GM12892 (cell line): ENCODE measurements at regions not wholly inside any gene's neighbourhood (a gene's known extent, or its start where the extent isn't known, plus 50 kb on each side); places are given as distances from the start of the nearest gene placed in this dataset.

ENCODE experiments used
- DNase-seq: peaks from one replicate; pipeline ENCODE4 v3.0.0; 2011; ENCODE audit not compliant: insufficient read length
- FAIRE-seq: peaks from 2 replicates; lab custom pipeline; 2011; peaks lifted over from hg19 to GRCh38; lab: Jason Lieb, UNC
- POLR2A ChIP-seq: IDR thresholded peaks from 2 replicates; pipeline ENCODE4 v1.6.1; 2011; ENCODE audit warnings: low read depth, low read length, control low read depth
- POLR2AphosphoS5 ChIP-seq: IDR thresholded peaks from 2 replicates; pipeline ENCODE4 v1.6.1; 2011; ENCODE audit warnings: low read depth, low read length, control low read depth
- TAF1 ChIP-seq: IDR thresholded peaks from 2 replicates; pipeline ENCODE4 v1.6.1; 2011; ENCODE audit warnings: low read depth, mild to moderate bottlenecking, control low read depth, low read length, borderline replicate concordance

DNA sequence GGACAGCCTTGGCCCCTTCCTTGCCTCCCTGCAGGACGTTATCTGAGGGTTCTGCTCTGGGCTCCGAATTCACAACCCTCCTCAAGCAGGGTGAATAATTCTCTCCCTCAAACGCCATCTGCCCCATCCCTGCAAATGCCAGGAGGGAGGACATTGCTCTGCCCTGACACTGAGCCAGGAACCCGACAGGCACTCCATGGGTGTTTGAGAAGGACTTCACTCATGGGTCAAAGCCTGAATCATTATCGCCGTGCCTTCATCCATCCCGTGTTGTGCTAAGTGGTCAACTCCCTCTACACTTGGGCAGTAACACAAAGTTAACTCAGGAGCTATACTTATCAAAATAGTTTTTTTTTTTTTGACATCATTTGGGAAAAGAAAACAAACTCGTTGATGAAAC is 261.8 kb upstream of the IGF1R start:
- DNase-seq = no peak
- TF ChIP-seq POLR2AphosphoS5 (no peak), TAF1 (no peak), POLR2A (no peak)
- no peak for FAIRE-seq

GRCh38 chr15:98387866-98388265 is 260.5 kb upstream of the IGF1R start:
- FAIRE-seq = no peak
- TF ChIP-seq TAF1 = no peak
- TF ChIP-seq POLR2A = no peak
- TF ChIP-seq POLR2AphosphoS5 = no peak

DNA sequence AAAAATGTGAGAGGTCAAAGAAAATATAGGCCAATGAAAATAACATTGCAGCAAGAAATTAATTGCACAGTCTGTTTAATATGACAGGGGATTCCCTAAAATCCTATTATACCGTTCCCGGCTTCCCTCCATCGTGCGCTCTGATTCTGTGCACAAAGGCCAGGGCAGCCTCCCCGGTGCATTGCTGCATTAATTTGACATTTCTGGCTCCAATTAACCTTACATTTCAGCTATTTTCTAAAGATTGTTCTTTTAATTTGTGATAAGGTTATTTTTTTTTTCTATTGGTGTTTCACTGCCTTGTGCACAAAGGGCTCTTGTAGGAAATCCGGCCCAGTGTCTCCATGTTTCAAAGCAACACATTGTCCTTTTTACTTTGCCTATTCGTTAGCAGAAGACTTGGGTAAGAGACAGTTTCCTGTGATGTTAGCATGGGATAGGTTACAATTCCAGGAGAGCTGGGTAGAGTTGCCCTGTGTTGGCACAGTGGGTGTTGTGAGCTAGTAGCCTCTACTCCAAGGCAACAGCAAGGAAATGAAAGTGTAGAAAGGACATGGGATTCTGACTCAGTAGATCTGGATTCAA is 257.3 kb upstream of the IGF1R start:
- TF ChIP-seq POLR2A (no peak), POLR2AphosphoS5 (no peak), TAF1 (no peak)
- DNase-seq (no peak), FAIRE-seq (no peak)

More at GRCh38 chr15:98387866-98388265, 260.5 kb upstream of the IGF1R start:
- DNase-seq = no peak

GRCh38 chr15:98391568-98391967 is 256.8 kb upstream of the IGF1R start:
- FAIRE-seq (no peak), DNase-seq (no peak)
- TF ChIP-seq POLR2AphosphoS5 (no peak), POLR2A (no peak), TAF1 (no peak)

- no peak for DNase-seq
- TF ChIP-seq TAF1 (no peak), POLR2A (no peak), POLR2AphosphoS5 (no peak)
- no peak for FAIRE-seq
Observed at GRCh38 chr15:98393471-98393870, 254.9 kb upstream of the IGF1R start.

- FAIRE-seq (no peak), DNase-seq (no peak)
- no peak for TF ChIP-seq TAF1
- TF ChIP-seq POLR2AphosphoS5 = no peak
- TF ChIP-seq POLR2A = no peak
Observed at GRCh38 chr15:98394546-98394945, 253.8 kb upstream of the IGF1R start.

- TF ChIP-seq POLR2AphosphoS5 (no peak), TAF1 (no peak), POLR2A (no peak)
- DNase-seq (no peak), FAIRE-seq (no peak)
Observed at GRCh38 chr15:98395974-98396610, 252.2 kb upstream of the IGF1R start.

GRCh38 chr15:98397419-98397818 is 250.9 kb upstream of the IGF1R start:
- TF ChIP-seq POLR2A = no peak
- TF ChIP-seq TAF1 = no peak
- no peak for TF ChIP-seq POLR2AphosphoS5
- FAIRE-seq (no peak), DNase-seq (no peak)

DNA sequence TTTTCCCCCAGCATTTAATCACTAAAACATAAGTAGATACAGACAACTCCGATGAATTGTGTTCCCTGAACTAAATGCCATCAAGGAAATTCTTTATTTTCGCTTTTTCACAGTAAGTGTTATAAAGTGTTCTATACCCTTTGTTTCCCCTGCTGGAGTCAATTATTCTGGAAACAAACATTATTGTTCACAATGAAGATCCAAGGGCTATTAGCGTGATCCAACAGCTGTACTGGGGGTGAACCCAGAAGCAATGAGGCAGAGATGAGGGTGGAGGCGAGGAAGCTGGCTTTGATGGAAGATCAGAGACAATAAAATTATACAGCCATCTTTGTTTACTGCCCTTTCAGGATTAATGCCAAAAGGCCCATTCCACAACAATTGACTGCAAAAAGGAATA is 250.3 kb upstream of the IGF1R start:
- FAIRE-seq (no peak), DNase-seq (no peak)
- TF ChIP-seq POLR2AphosphoS5 (no peak), TAF1 (no peak), POLR2A (no peak)

DNA sequence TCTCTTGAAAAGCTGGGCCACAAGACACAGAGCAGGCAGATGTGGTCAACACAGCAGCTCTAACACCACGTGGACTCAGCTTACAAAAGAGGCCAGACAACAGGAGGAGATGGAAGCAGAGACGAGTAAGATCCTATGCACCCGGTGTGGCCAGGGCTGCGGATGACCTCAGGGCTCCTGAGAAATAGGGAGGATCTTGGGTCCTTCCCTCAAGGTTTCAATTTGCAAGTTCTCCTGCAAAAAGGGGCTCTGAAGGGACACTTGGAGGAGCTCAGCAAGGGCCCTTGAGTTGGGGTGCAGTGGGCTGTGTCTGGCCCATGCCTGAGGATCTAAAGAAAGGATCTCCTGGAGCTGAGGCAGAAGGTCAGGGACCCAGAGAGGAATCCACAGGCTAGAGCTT is 249.5 kb upstream of the IGF1R start:
- DNase-seq (no peak), FAIRE-seq (no peak)
- no peak for TF ChIP-seq POLR2A
- TF ChIP-seq TAF1 = no peak

- TF ChIP-seq TAF1 = no peak
- TF ChIP-seq POLR2AphosphoS5 = no peak
- no peak for TF ChIP-seq POLR2A
- DNase-seq (no peak), FAIRE-seq (no peak)
Observed at GRCh38 chr15:98400120-98400519, 248.2 kb upstream of the IGF1R start.

DNA sequence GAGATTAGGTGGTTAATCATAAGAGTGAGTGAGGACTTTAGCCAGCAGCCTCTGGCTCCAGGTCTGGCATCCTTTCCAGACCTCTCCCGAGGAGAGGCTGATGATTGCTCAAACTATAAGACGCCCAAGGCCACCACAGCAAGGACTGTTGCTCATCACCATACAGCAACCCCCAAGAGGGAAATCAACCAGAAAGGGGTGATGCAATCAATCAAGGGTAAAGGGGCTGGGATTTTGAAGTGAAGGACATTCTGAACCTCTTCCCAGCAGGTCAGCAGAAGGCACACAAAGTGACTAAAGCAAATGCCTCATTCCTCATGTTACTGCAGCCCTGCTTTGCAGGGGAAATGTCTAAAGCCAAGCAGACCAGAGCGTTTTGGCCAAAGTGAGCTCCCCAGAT is 247.3 kb upstream of the IGF1R start:
- DNase-seq = no peak
- FAIRE-seq = no peak
- TF ChIP-seq POLR2A = no peak
- no peak for TF ChIP-seq POLR2AphosphoS5
- no peak for TF ChIP-seq TAF1

DNA sequence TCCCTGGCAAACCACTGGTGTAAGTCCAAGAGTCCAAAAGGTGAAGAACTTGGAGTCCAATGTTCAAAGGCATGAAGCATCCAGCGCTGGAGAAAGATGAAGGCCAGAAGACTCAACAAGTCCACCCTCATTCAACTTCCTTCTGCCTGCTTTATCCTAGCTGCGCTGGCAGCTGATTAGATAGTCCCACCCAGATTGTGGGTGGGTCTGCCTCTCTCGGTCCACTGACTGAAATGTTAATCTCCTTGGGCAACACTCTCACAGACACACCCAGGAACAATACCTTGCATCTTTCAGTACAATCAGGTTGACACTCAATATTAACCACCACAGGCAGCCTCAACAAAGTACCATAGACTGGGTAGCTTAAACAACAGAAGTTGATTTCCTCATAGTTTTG is 245.9 kb upstream of the IGF1R start:
- FAIRE-seq (no peak), DNase-seq (no peak)
- TF ChIP-seq POLR2AphosphoS5 = no peak
- no peak for TF ChIP-seq POLR2A
- no peak for TF ChIP-seq TAF1
